BLaER1 treated with 17β-estradiol and CSF1 and Interleukin-3, amounts not matched to agents 10 nM and 100 nM (cell line): ENCODE measurements at regions not wholly inside any gene's neighbourhood (a gene's known extent, or its start where the extent isn't known, plus 50 kb on each side); places are given as distances from the start of the nearest gene placed in this dataset.
"Not testable (repeated sequence)": the region's sequence is repeated elsewhere in the genome, so short reads cannot be mapped to it uniquely, and the experiment has no call there.

ENCODE experiments used
- H3K27ac ChIP-seq, 11 experiments: shearing (Covaris generic); formaldehyde crosslinking; 2 replicates each; pipeline ENCODE4 v1.8.1; 2022
- H3K27me3 ChIP-seq, 11 experiments: shearing (Covaris generic); formaldehyde crosslinking; 2 replicates each; pipeline ENCODE4 v1.8.1; 2022
- H3K36me3 ChIP-seq, 11 experiments: shearing (Covaris generic); formaldehyde crosslinking; 2 replicates each; pipeline ENCODE4 v1.8.1; 2022
- H3K4me1 ChIP-seq, 10 experiments: shearing (Covaris generic); formaldehyde crosslinking; 2 replicates each; pipeline ENCODE4 v1.8.1; 2022
- H3K4me2 ChIP-seq, 11 experiments: shearing (Covaris generic); formaldehyde crosslinking; 2 replicates each; pipeline ENCODE4 v1.8.1; 2022
- H3K4me3 ChIP-seq, 10 experiments: shearing (Covaris generic); formaldehyde crosslinking; 2 replicates each; pipeline ENCODE4 v1.8.1; 2022
- H3K9ac ChIP-seq, 11 experiments: shearing (Covaris generic); formaldehyde crosslinking; 2 replicates each; pipeline ENCODE4 v1.8.1; 2022
- H3K9me3 ChIP-seq, 11 experiments: shearing (Covaris generic); formaldehyde crosslinking; replicated peaks in 1 of 11; 2 replicates each; pipeline ENCODE4 v1.8.1; 2022
- H4K20me1 ChIP-seq, 11 experiments: shearing (Covaris generic); formaldehyde crosslinking; 2 replicates each; pipeline ENCODE4 v1.8.1; 2022
- Cebpa-rat ChIP-seq, 11 experiments: shearing (Covaris generic); IDR thresholded peaks; 2 replicates each; pipeline ENCODE4 v1.8.1; 2022

DNA sequence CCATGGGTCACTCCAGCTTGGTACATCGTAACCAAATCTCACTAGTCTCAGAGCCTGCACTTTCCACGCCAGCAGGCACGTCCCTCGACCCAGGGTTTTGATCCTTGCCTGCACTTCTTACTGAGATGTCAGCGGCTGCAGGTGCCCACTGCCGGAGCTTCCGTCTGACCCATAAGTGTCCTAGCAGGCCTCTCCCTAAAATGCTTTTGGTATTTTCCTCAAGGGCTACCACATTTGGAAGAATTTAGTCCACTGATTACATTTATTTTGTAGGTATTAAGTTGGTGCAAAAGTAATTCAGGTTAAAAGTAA is 175.0 kb upstream of the FBXO11 start:
- no peak for TF ChIP-seq Cebpa-rat (IDR thresholded peaks at IDR 0.05)
- H3K36me3 ChIP-seq: no peaks in the 10 kb centered on the region
- H3K9me3 ChIP-seq: peaks cover 0 to 9% (median 5%) of the 10 kb centered on the region in 11 experiments; a peak in 9 of 22 replicates
- peaks cover 0 to 28% (median 13%) of the 10 kb centered on the region in 10 experiments; a peak in 14 of 20 replicates for H3K4me1 ChIP-seq
- H4K20me1 ChIP-seq: no peaks in the 10 kb centered on the region
- H3K4me3 ChIP-seq: no peak overlapping the region
- peak overlapping the region in 1 of 11 experiments; percentile 22; a peak in 3 of 22 replicates for H3K27ac ChIP-seq
- H3K9ac ChIP-seq: no peak overlapping the region
- H3K27me3 ChIP-seq: no peaks in the 10 kb centered on the region
- peak overlapping the region in 5 of 11 experiments; percentile 45 to 87 (median 72); a peak in 10 of 22 replicates for H3K4me2 ChIP-seq

DNA sequence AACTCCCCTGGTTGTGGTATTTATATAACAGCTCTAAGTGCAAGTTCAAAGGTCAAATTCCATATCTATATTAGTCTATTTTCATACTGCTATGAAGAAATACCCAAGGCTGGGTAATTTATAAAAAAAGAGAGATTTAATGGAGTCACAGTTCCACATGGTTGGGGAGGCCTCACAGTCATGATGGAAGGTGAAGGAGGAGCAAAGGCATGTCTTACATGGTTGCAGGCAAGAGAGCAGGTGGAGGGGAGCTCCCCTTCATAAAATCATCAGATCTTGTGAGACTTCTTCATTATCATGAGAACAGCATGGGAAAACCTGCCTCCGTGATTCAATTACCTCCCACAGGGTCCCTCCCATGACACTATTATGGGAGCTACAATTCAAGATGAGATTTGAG is 179.6 kb upstream of the FBXO11 start:
- no peak for TF ChIP-seq Cebpa-rat (IDR thresholded peaks at IDR 0.05)
- H3K36me3 ChIP-seq: no peaks in the 10 kb centered on the region
- no peaks in the 10 kb centered on the region for H4K20me1 ChIP-seq
- H3K9ac ChIP-seq: no peak overlapping the region
- H3K27me3 ChIP-seq: no peaks in the 10 kb centered on the region
- no peak overlapping the region for H3K4me2 ChIP-seq
- H3K4me3 ChIP-seq: no peak overlapping the region
- peaks cover 0 to 9% (median 2%) of the 10 kb centered on the region in 10 experiments; a peak in 11 of 20 replicates for H3K4me1 ChIP-seq
- no peak overlapping the region for H3K27ac ChIP-seq
- H3K9me3 ChIP-seq: peaks cover 0 to 12% (median 5%) of the 10 kb centered on the region in 11 experiments; a peak in 9 of 22 replicates

DNA sequence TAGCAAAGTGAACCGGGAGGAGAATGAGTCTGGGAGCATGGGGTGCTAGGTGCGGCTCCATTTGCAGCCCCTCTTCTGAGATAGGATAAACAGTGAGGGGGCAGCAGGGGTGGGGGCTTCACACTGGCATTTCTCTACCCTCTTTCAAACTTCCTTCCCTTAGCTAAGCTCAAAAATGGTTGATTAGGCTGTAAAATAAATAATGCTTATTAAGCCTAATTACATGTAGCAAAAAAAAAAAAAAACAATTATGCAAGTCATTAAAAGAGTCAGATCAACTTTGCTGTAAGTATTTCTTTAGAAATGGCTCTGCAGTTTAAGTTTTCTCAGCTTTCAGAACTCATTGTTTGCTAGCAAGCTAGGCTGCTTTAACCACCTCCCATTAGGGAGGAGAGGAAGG is 182.7 kb upstream of the FBXO11 start:
- no peak overlapping the region for H3K4me3 ChIP-seq

DNA sequence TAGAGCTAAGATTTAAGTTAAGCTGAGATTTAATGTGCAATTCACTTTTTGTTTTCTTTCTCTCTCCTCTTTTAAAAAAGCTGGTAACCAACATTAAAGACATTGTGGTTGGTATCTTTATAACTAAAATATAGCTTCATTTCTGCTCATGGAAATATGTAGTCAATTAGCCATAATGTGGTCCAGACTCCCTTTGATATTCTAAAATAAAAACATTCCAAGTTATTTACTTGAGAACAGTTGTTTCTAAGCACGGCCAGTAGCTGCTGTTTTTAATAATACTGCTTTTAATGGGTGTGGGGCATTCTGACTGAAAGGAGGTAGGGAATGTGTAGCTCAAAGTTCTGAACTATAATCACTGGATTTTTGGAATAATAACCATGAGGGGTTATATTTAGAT is 183.3 kb upstream of the FBXO11 start:
- TF ChIP-seq Cebpa-rat (IDR thresholded peaks at IDR 0.05): no peak
- Histone ChIP-seq H3K4me1 (no peaks in the 10 kb centered on the region), H3K4me2 (no peak overlapping the region), H4K20me1 (no peaks in the 10 kb centered on the region), H3K4me3 (no peak overlapping the region), H3K27me3 (no peaks in the 10 kb centered on the region), H3K27ac (no peak overlapping the region), H3K9ac (no peak overlapping the region), H3K36me3 (no peaks in the 10 kb centered on the region), H3K9me3 (peaks cover 0 to 12% (median 5%) of the 10 kb centered on the region in 11 experiments; a peak in 9 of 22 replicates)

More for the DNA sequence above, 182.7 kb upstream of the FBXO11 start:
- Histone ChIP-seq H3K36me3 (no peaks in the 10 kb centered on the region), H3K9ac (no peak overlapping the region), H4K20me1 (no peaks in the 10 kb centered on the region), H3K9me3 (peaks cover 0 to 12% (median 5%) of the 10 kb centered on the region in 11 experiments; a peak in 9 of 22 replicates), H3K27me3 (no peaks in the 10 kb centered on the region), H3K27ac (no peak overlapping the region), H3K4me1 (no peaks in the 10 kb centered on the region), H3K4me2 (no peak overlapping the region)
- no peak for TF ChIP-seq Cebpa-rat (IDR thresholded peaks at IDR 0.05)

DNA sequence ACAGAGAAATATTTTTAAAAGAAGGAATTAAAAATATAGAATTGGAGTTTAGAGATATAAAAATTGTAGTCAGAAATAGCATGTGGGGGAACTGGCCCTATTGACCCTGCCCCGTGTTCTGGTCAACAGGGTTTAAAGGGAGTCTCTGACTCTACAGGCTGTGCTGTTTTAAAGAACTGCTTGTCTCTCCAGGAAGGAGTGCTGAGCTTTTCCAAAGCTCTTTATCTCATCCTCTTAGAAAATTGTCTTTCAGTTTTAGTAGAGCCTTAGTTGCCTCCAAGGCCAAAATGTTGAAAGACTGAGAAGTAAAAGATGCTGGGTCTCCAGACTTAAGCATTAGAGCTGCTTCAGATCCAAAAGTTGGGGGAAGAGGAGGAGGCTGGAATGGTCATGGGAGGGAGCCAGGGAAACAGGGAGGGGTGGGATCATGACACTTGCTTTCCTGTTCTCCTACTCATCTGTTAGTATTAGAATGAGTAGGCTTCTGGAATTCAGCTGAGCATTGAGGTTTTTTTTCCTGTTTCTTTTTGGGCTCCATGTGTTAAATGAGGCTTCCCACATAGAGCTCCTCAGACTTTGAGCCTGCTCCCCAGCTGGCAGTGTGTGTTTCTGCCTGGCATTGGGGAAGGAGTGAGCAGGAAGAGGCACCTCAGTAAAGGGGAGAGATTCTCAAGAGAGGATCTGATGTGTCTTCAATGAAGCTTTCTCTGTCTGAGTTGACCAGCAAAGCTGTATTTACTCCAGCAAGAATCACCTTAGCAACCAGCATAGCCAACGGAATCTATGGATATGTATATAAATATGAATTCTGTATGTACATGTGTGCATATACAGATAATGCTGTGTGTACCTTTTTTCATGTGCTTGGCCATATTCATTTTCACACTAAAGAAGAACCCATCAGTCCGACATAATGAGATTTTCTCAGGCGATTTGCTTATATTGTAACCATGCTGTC is 186.8 kb upstream of the FBXO11 start:
- peaks cover 0 to 3% (median 0%) of the 10 kb centered on the region in 11 experiments; a peak in 1 of 22 replicates for H3K9me3 ChIP-seq

DNA sequence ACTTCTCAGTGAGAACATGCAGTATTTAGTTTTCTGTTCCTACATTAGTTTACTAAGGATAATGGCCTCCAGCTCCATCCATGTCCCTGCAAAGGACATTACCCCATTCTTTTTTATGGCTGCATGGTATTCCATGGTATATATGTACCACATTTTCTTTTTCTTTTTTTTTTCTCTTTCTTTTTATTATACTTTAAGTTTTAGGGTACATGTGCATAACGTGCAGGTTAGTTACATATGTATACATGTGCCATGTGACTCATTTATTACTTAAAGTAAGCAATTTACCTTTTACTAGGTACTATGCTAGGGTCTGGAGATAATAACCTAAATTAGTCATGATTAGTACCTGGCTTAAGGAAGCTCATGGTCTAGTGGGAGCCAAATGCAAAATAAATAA is 190.5 kb upstream of the FBXO11 start:
- H4K20me1 ChIP-seq, H3K4me2 ChIP-seq, H3K4me3 ChIP-seq, H3K27me3 ChIP-seq, H3K4me1 ChIP-seq, H3K9ac ChIP-seq, H3K27ac ChIP-seq, H3K36me3 ChIP-seq: not testable (repeated sequence)
- H3K9me3 ChIP-seq: peaks cover 4 to 17% (median 7%) of the 10 kb centered on the region in 11 experiments; a peak in 11 of 22 replicates

More for the DNA sequence above, 186.8 kb upstream of the FBXO11 start:
- Histone ChIP-seq H3K36me3 (no peaks in the 10 kb centered on the region), H3K27ac (no peak overlapping the region), H3K27me3 (no peaks in the 10 kb centered on the region), H3K4me1 (no peaks in the 10 kb centered on the region), H3K9ac (no peak overlapping the region), H4K20me1 (no peaks in the 10 kb centered on the region), H3K4me2 (no peak overlapping the region), H3K4me3 (no peak overlapping the region)
- no peak for TF ChIP-seq Cebpa-rat (IDR thresholded peaks at IDR 0.05)

DNA sequence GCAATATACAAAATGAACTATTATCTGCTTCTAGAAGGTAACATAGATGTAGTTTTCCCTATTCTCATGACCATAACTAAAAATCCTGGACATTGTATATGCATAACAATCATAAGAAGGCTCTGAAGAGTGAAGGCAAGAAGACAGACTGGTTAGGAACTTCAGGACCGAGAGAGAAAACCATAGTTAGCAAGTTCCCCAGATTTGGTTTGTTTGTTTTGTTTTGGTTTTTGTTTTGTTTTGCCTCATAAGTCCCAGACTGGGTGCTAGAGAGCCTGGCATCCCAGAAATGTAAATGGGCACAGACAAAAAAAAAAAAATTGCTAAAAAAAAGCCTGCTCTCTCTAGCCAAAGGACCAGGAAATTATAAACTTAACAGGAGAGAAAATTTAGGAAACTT is 192.2 kb upstream of the FBXO11 start:
- Histone ChIP-seq H3K9me3 (peaks cover 4 to 25% (median 10%) of the 10 kb centered on the region in 11 experiments; a peak in 16 of 22 replicates), H3K9ac (no peak overlapping the region), H3K4me2 (no peak overlapping the region), H3K27me3 (no peaks in the 10 kb centered on the region), H4K20me1 (no peaks in the 10 kb centered on the region), H3K27ac (no peak overlapping the region), H3K36me3 (no peaks in the 10 kb centered on the region), H3K4me1 (no peaks in the 10 kb centered on the region), H3K4me3 (no peak overlapping the region)
- TF ChIP-seq Cebpa-rat (IDR thresholded peaks at IDR 0.05): no peak

DNA sequence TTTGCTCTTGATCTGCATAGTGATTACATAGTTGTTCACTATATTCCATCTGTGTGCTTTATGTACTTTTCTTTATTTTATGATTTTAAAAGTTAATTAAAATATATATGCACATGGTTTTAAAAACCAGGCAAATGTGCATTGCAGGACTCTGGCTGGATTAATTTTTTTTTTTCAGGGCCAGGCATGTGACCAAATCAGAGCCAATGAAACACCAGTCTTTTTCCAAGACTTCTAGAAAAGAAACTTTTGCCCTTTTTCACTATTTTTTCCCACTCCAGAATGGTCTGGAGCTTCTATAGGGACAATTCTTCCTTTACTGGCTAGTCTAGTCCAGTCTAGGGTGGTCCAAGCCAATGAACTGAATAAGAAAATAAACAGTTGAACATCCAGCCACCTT is 198.1 kb upstream of the FBXO11 start:
- Histone ChIP-seq H3K4me1 (peaks cover 17 to 38% (median 21%) of the 10 kb centered on the region in 10 experiments), H3K9ac (no peak overlapping the region), H3K27me3 (no peaks in the 10 kb centered on the region), H3K27ac (no peak overlapping the region), H3K4me2 (no peak overlapping the region), H3K9me3 (peaks cover 4 to 21% (median 9%) of the 10 kb centered on the region in 11 experiments; a peak in 16 of 22 replicates), H4K20me1 (no peaks in the 10 kb centered on the region), H3K36me3 (no peaks in the 10 kb centered on the region), H3K4me3 (no peak overlapping the region)
- no peak for TF ChIP-seq Cebpa-rat (IDR thresholded peaks at IDR 0.05)

DNA sequence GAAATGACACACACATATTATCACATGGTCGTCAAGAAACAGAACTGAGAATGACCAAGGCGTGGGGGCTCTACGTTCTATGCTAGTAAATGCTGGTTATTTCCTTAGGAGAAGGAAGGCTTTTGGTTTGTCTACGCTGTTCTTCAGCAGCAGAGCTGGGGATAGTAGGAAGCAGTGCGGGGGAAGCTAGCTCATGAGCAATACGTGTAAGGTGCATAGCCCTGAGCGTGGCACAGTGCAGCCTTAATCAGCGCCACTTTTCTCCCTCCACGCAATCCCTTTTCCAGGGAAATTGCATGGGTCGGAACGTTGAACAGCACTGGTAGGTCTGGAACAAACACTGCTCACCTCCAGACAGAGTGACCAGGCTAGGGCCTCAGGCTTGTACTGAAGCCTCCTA is 199.6 kb upstream of the FBXO11 start:
- Histone ChIP-seq H4K20me1 (no peaks in the 10 kb centered on the region), H3K4me3 (peak overlapping the region in 1 of 10 experiments; percentile 24; a peak in 1 of 20 replicates), H3K4me1 (peaks cover 17 to 52% (median 25%) of the 10 kb centered on the region in 10 experiments), H3K9ac (peak overlapping the region in 6 of 11 experiments; percentile 3 to 65 (median 40); a peak in 8 of 22 replicates), H3K4me2 (peak overlapping the region; percentile 32 to 94 (median 50); a peak in 19 of 22 replicates), H3K27ac (peak overlapping the region in 4 of 11 experiments; percentile 23 to 60 (median 58); a peak in 6 of 22 replicates), H3K27me3 (no peaks in the 10 kb centered on the region), H3K36me3 (no peaks in the 10 kb centered on the region), H3K9me3 (peaks cover 0 to 9% (median 0%) of the 10 kb centered on the region in 11 experiments; a peak in 8 of 22 replicates)
- no peak for TF ChIP-seq Cebpa-rat (IDR thresholded peaks at IDR 0.05)
